NB4 (cell line): ENCODE measurements at regions not wholly inside any gene's neighbourhood (a gene's known extent, or its start where the extent isn't known, plus 50 kb on each side); places are given as distances from the start of the nearest gene placed in this dataset.

Experiments used
- DNase-seq: peaks from one replicate; pipeline ENCODE4 v3.0.0; 2010; ENCODE audit warnings: low read depth
- H3K4me3 ChIP-seq: one replicate; pipeline ENCODE4 v1.5.1; 2011; ENCODE audit warnings: mild to moderate bottlenecking, low read depth, low read length, moderate library complexity
- MAX ChIP-seq: IDR thresholded peaks from 2 replicates; pipeline ENCODE4 v1.6.1; 2011; ENCODE audit warnings: low read depth, low read length
- MYC ChIP-seq: IDR thresholded peaks from 2 replicates; pipeline ENCODE4 v1.6.1; 2011; ENCODE audit warnings: low read depth, low read length
- POLR2A ChIP-seq: IDR thresholded peaks from 2 replicates; pipeline ENCODE4 v1.6.1; 2011; ENCODE audit warnings: mild to moderate bottlenecking; ENCODE audit not compliant: insufficient read length; ENCODE audit errors: extremely low read depth
- TF ChIP-seq, protein P1 (sequence below): IDR thresholded peaks from one replicate; pipeline ENCODE4 v1.5.1; 2012; ENCODE audit warnings: low read depth, low read length

GRCh38 chr3:22451501-22451900, 700.5 kb upstream of the ZNF385D start:
- DNase-seq = no peak
- H3K4me3 ChIP-seq = no peak overlapping the region
- TF ChIP-seq, protein P1, sequence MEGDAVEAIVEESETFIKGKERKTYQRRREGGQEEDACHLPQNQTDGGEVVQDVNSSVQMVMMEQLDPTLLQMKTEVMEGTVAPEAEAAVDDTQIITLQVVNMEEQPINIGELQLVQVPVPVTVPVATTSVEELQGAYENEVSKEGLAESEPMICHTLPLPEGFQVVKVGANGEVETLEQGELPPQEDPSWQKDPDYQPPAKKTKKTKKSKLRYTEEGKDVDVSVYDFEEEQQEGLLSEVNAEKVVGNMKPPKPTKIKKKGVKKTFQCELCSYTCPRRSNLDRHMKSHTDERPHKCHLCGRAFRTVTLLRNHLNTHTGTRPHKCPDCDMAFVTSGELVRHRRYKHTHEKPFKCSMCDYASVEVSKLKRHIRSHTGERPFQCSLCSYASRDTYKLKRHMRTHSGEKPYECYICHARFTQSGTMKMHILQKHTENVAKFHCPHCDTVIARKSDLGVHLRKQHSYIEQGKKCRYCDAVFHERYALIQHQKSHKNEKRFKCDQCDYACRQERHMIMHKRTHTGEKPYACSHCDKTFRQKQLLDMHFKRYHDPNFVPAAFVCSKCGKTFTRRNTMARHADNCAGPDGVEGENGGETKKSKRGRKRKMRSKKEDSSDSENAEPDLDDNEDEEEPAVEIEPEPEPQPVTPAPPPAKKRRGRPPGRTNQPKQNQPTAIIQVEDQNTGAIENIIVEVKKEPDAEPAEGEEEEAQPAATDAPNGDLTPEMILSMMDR = no peak
- no peak for TF ChIP-seq POLR2A
- no peak for TF ChIP-seq MYC

- TF ChIP-seq MAX (no peak), MYC (no peak), POLR2A (no peak)
- TF ChIP-seq, protein P1 = no peak
Observed at GRCh38 chr3:22453906-22454535, 703.0 kb upstream of the ZNF385D start.

DNA sequence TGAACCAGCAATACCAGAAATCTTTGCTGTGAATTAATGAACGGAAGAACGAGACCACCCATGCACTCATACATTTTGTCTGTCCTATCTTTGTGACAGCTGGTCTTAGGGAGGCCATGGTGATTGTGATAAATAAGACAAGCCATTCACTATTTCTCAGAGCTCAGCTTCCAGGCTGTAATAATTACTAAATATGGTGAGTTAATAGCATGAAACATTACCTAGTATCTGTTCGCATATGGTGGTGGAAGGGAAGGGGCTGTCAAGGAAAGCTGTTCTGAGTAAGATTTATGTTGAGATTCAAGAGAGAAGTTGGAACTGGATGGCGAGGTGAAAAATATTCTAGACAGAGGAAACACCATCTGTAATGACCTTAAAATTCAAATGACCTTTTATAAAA, 719.0 kb upstream of the ZNF385D start:
- TF ChIP-seq MAX (no peak), MYC (no peak), POLR2A (no peak)
- TF ChIP-seq, protein P1 = no peak
- DNase-seq = no peak
- no peak overlapping the region for H3K4me3 ChIP-seq

More at GRCh38 chr3:22453906-22454535, 703.0 kb upstream of the ZNF385D start:
- DNase-seq = no peak
- H3K4me3 ChIP-seq = no peak overlapping the region

- no peak for DNase-seq
- TF ChIP-seq, protein P1 = no peak
- TF ChIP-seq MYC = no peak
- no peak for TF ChIP-seq POLR2A
- no peak for TF ChIP-seq MAX
- no peak overlapping the region for H3K4me3 ChIP-seq
Observed at GRCh38 chr3:22471557-22471956, 720.5 kb upstream of the ZNF385D start.

DNA sequence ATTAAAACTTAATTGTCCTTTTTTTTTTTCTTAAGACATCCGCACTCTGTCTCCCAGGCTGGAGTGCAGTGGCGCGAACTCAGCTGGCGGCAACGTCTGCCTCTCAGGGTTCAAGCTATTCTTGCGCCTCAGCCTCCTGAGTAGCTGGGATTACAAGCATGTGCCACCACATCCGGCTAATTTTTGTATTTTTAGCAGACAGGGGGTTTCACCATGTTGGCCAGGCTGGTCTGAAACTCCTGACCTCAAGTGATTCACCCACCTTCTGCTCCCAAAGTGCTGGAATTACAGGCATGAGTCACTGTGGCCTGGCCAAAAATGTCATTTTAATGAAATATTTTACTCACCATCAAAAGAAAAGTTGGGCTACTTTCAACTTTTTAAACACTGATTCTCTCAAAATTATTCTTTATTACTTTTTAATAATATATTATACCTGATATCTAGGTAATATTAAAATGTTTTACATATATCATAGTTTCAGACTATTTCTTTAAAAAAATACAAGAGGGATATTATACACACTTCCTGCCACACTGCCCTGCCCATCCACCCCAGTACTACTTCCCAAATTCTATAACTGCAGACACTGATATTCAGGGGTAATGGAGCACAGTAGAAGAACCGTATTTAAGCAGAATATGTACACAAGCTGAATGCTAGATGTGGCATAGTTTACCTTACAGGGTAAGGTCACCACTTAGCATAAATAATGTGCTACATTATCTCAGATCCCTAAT, 723.9 kb upstream of the ZNF385D start:
- H3K4me3 ChIP-seq = no peak overlapping the region
- DNase-seq = peak; percentile 79
- TF ChIP-seq MAX (no peak), POLR2A (no peak), MYC (no peak)
- TF ChIP-seq, protein P1 = no peak
